Glutamatergic neuron (in vitro differentiated cells): ENCODE measurements at regions not wholly inside any gene's neighbourhood (a gene's known extent, or its start where the extent isn't known, plus 50 kb on each side); places are given as distances from the start of the nearest gene placed in this dataset.

Experiments used
- DNase-seq: peaks from one replicate; pipeline ENCODE4 v3.0.0; 2022
- H3K27ac Mint-ChIP-seq: one replicate; pipeline ENCODE4 v1.8.0; 2020; ENCODE audit warnings: mild to moderate bottlenecking, mixed read lengths, inconsistent platforms; ENCODE audit not compliant: unreplicated experiment
- H3K27me3 Mint-ChIP-seq: one replicate; pipeline ENCODE4 v1.8.0; 2020; ENCODE audit warnings: mild to moderate bottlenecking, moderate library complexity, mixed read lengths, inconsistent platforms; ENCODE audit not compliant: unreplicated experiment
- H3K36me3 Mint-ChIP-seq: one replicate; pipeline ENCODE4 v1.8.0; 2020; ENCODE audit warnings: mild to moderate bottlenecking, mixed read lengths, inconsistent platforms; ENCODE audit not compliant: unreplicated experiment
- H3K4me1 Mint-ChIP-seq: one replicate; pipeline ENCODE4 v1.8.0; 2020; ENCODE audit warnings: mild to moderate bottlenecking, low read depth, mixed read lengths, inconsistent platforms; ENCODE audit not compliant: unreplicated experiment
- H3K4me3 Mint-ChIP-seq: one replicate; pipeline ENCODE4 v1.8.0; 2020; ENCODE audit warnings: mild to moderate bottlenecking, mixed read lengths, inconsistent platforms; ENCODE audit not compliant: unreplicated experiment
- H3K9me3 Mint-ChIP-seq: one replicate; pipeline ENCODE4 v1.8.0; 2020; ENCODE audit warnings: mild to moderate bottlenecking, moderate library complexity, mixed read lengths, inconsistent platforms; ENCODE audit not compliant: unreplicated experiment
- CTCF ChIP-seq: fragments of 200-600 bp; sonication (generic); IDR thresholded peaks from one replicate; pipeline ENCODE4 v1.5.0; 2021; ENCODE audit not compliant: partially characterized antibody, unreplicated experiment

DNA sequence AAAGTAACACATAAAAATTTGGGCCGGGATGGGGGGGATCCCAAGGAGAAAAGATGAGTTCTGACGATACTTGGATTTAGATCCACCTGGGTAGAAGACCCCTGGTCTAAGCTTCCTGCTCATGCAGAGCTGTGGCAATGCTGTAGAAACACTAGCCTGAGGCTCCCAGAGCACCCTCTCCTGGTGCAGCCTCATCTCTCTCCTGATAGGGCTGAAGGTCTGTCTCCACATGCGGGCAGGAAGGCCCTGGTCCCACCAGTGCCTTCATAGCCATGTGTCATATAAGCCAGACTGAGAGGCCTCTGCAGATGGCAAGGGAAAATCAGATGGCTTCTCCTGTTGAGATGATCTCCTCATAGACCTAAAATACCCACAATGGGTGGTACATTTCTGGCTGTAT, 518.0 kb upstream of the ZFHX3 start:
- no peaks in the 10 kb centered on the region for H3K36me3 Mint-ChIP-seq

DNA sequence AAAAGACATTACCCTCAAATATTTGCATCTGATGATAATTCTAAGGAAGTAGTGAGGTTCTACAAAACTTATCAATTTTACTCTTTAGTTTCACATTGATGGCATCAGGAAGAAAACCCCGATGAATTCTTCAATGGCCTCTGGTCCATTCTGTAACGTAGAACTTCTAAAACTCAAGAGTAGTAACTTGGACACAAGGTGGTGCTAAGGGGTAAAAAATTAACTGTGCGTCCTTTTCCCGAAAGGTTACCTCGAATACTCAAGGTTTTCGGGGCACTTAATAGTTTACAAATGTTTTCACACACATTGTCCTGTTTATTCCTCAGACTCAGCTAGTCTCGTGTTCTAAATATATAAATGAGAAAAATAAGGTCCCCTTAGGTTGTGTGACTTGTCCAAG, 517.3 kb upstream of the ZFHX3 start:
- Mint-ChIP-seq H3K27ac (no peak overlapping the region), H3K4me1 (peaks cover 5% of the 10 kb centered on the region), H3K27me3 (no peaks in the 10 kb centered on the region)

More for the DNA sequence above, 518.0 kb upstream of the ZFHX3 start:
- Mint-ChIP-seq H3K9me3 (no peaks in the 10 kb centered on the region), H3K27ac (no peak overlapping the region), H3K27me3 (no peaks in the 10 kb centered on the region), H3K4me1 (peaks cover 3% of the 10 kb centered on the region), H3K4me3 (no peak overlapping the region)
- TF ChIP-seq CTCF, result no peak
- no peak for DNase-seq

DNA sequence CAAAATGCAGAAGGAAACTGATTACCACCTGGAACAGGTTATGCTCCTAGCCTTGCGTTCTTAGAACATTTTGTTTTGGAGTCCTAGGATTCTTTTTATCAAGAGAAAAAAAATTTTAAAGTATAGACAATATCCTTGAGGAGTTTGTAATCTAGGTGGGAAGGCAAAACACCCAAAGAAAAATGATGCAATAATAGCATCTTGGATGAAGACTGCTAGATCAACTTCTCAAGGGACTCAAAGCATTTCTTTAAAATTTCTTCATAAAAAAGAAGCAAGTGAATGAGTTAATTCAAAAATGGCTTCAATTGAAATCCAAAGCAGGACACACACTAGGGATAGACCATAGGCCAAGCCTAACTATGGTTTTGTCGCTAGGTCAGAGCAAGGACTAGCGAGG, 515.8 kb upstream of the ZFHX3 start:
- Mint-ChIP-seq H3K36me3 (no peaks in the 10 kb centered on the region), H3K4me1 (peaks cover 2% of the 10 kb centered on the region), H3K27ac (no peak overlapping the region), H3K27me3 (no peaks in the 10 kb centered on the region), H3K9me3 (peaks cover 2% of the 10 kb centered on the region), H3K4me3 (no peak overlapping the region)
- no peak for DNase-seq
- no peak for TF ChIP-seq CTCF

More for the DNA sequence above, 517.3 kb upstream of the ZFHX3 start:
- no peak overlapping the region for H3K4me3 Mint-ChIP-seq
- no peak for TF ChIP-seq CTCF
- DNase-seq, result no peak
- no peaks in the 10 kb centered on the region for H3K36me3 Mint-ChIP-seq
- H3K9me3 Mint-ChIP-seq, result no peaks in the 10 kb centered on the region

DNA sequence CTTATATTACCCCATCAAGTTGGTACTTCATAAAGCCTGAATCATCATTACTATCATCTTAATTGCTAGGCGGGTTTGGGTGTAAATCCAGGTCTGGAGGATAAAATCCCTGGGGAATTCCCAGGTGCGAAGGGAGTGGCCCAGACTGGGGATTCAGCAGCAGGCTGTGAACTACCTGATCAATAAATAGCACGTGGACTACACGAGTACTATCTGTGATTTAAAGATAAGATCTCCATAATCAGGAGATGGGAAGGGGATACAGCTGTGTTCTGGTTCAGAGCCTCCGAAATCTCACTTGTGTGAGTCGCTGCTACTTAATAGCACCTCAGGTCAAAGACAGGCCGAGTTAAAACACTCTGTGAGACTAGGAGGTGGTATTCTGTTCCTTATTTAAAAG, 512.6 kb upstream of the ZFHX3 start:
- DNase-seq, result no peak
- no peak overlapping the region for H3K4me3 Mint-ChIP-seq
- no peaks in the 10 kb centered on the region for H3K27me3 Mint-ChIP-seq
- H3K36me3 Mint-ChIP-seq, result no peaks in the 10 kb centered on the region
- peaks cover 2% of the 10 kb centered on the region for H3K4me1 Mint-ChIP-seq
- H3K27ac Mint-ChIP-seq, result no peak overlapping the region
- peaks cover 4% of the 10 kb centered on the region for H3K9me3 Mint-ChIP-seq
- TF ChIP-seq CTCF, result no peak

DNA sequence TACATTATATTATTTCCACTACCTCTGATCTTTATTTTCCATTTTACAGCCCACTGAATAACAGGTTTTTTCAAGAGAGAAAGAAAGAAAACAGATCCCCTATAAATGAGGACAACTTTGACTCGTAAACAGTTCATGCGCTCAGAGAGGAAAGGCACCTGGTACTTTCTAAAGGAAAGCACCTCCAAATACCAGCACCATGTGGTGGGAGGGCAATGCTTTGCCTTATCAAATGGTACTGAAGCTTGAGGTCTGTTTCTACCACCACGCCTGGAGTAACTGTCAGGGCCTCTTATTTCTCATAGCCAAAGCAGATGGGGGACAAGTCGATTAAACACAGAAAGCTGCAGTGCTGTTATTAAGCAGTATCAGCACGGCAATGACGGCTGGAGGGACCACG, 510.3 kb upstream of the ZFHX3 start:
- H3K27me3 Mint-ChIP-seq, result no peaks in the 10 kb centered on the region
- peaks cover 2% of the 10 kb centered on the region for H3K4me1 Mint-ChIP-seq
- no peak for TF ChIP-seq CTCF
- H3K36me3 Mint-ChIP-seq, result no peaks in the 10 kb centered on the region
- no peak for DNase-seq
- no peak overlapping the region for H3K27ac Mint-ChIP-seq
- H3K9me3 Mint-ChIP-seq, result peaks cover 4% of the 10 kb centered on the region
- H3K4me3 Mint-ChIP-seq, result no peak overlapping the region
